Glutamatergic neuron (in vitro differentiated cells): ENCODE measurements at regions not wholly inside any gene's neighbourhood (a gene's known extent, or its start where the extent isn't known, plus 50 kb on each side); places are given as distances from the start of the nearest gene placed in this dataset.

Experiments
- DNase-seq: peaks from one replicate; pipeline ENCODE4 v3.0.0; 2022
- H3K27ac Mint-ChIP-seq: one replicate; pipeline ENCODE4 v1.8.0; 2020; ENCODE audit warnings: mild to moderate bottlenecking, mixed read lengths, inconsistent platforms; ENCODE audit not compliant: unreplicated experiment
- H3K27me3 Mint-ChIP-seq: one replicate; pipeline ENCODE4 v1.8.0; 2020; ENCODE audit warnings: mild to moderate bottlenecking, moderate library complexity, mixed read lengths, inconsistent platforms; ENCODE audit not compliant: unreplicated experiment
- H3K36me3 Mint-ChIP-seq: one replicate; pipeline ENCODE4 v1.8.0; 2020; ENCODE audit warnings: mild to moderate bottlenecking, mixed read lengths, inconsistent platforms; ENCODE audit not compliant: unreplicated experiment
- H3K4me1 Mint-ChIP-seq: one replicate; pipeline ENCODE4 v1.8.0; 2020; ENCODE audit warnings: mild to moderate bottlenecking, low read depth, mixed read lengths, inconsistent platforms; ENCODE audit not compliant: unreplicated experiment
- H3K4me3 Mint-ChIP-seq: one replicate; pipeline ENCODE4 v1.8.0; 2020; ENCODE audit warnings: mild to moderate bottlenecking, mixed read lengths, inconsistent platforms; ENCODE audit not compliant: unreplicated experiment
- H3K9me3 Mint-ChIP-seq: one replicate; pipeline ENCODE4 v1.8.0; 2020; ENCODE audit warnings: mild to moderate bottlenecking, moderate library complexity, mixed read lengths, inconsistent platforms; ENCODE audit not compliant: unreplicated experiment
- TF ChIP-seq, protein P1 (sequence below): fragments of 200-600 bp; sonication (generic); IDR thresholded peaks from one replicate; pipeline ENCODE4 v1.5.0; 2021; ENCODE audit not compliant: partially characterized antibody, unreplicated experiment

DNA sequence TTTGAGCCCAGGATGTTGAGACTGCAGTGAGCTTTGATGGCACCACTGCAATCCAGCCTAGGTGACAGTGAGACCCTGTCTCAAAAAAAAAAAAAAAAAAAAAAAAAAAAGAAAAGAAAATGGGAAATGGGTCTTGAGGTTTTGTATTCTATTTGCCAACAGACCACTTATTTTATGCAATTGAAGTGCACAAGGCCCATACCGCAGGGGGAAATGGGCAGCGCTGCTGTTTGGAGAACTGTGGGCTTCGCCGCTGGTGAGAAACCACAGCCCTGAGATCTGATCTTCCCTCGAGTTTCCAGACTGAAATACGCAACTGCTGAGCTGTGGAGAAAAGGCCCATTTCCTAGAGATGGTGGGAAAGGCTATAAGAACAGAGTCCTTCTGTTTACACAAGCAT, 512.0 kb downstream of the TCERG1L start:
- H3K9me3 Mint-ChIP-seq = peaks cover 7% of the 10 kb centered on the region
- no peak overlapping the region for H3K4me3 Mint-ChIP-seq
- DNase-seq = no peak
- H3K27ac Mint-ChIP-seq = no peak overlapping the region
- peaks cover 4% of the 10 kb centered on the region for H3K36me3 Mint-ChIP-seq
- TF ChIP-seq, protein P1, sequence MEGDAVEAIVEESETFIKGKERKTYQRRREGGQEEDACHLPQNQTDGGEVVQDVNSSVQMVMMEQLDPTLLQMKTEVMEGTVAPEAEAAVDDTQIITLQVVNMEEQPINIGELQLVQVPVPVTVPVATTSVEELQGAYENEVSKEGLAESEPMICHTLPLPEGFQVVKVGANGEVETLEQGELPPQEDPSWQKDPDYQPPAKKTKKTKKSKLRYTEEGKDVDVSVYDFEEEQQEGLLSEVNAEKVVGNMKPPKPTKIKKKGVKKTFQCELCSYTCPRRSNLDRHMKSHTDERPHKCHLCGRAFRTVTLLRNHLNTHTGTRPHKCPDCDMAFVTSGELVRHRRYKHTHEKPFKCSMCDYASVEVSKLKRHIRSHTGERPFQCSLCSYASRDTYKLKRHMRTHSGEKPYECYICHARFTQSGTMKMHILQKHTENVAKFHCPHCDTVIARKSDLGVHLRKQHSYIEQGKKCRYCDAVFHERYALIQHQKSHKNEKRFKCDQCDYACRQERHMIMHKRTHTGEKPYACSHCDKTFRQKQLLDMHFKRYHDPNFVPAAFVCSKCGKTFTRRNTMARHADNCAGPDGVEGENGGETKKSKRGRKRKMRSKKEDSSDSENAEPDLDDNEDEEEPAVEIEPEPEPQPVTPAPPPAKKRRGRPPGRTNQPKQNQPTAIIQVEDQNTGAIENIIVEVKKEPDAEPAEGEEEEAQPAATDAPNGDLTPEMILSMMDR = no peak
- H3K27me3 Mint-ChIP-seq = peaks cover 6% of the 10 kb centered on the region
- no peaks in the 10 kb centered on the region for H3K4me1 Mint-ChIP-seq

DNA sequence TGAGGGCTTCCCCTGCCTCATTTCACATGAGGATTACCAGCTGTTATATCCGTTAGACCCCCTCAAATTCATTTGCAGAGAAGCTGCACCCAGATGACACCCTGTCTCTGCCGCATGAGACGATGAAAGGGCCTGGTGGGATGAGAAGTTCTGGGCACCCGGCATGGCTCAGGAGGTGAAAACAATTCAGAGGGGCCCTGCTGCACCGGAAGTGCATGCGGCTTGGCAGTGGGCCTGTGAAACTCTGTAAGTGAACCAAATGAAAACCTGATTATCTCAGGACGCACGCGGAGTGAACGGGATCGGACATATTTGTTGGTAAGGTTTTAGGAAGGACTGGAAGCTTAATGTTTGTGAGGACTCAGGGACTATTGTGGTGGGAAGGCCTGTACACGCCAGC, 511.2 kb downstream of the TCERG1L start:
- DNase-seq = no peak
- Mint-ChIP-seq H3K9me3 (peaks cover 7% of the 10 kb centered on the region), H3K4me1 (no peaks in the 10 kb centered on the region), H3K27me3 (peaks cover 5% of the 10 kb centered on the region), H3K4me3 (no peak overlapping the region), H3K27ac (no peak overlapping the region), H3K36me3 (peaks cover 4% of the 10 kb centered on the region)
- TF ChIP-seq, protein P1 = no peak

DNA sequence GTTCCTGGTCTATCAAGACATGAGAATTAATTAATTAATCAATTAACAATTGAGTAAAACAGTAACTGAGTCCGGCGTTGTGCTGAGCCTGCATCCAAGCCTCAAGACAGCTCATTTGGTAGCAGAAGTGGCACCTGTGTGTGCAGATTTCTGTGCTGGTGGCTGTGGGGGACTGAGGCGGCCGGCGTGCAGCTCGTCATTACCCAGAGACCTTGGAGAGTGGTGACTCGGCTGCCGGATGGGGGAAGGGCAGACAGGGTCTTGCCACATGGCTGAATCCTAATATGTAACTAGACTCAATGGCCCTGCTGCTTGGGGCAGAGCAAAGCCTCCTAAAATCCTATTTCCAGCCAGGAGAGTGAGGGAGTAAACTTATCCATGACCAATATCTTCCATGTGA, 510.2 kb downstream of the TCERG1L start:
- Mint-ChIP-seq H3K4me3 (no peak overlapping the region), H3K9me3 (peaks cover 7% of the 10 kb centered on the region)
- TF ChIP-seq, protein P1 = no peak

DNA sequence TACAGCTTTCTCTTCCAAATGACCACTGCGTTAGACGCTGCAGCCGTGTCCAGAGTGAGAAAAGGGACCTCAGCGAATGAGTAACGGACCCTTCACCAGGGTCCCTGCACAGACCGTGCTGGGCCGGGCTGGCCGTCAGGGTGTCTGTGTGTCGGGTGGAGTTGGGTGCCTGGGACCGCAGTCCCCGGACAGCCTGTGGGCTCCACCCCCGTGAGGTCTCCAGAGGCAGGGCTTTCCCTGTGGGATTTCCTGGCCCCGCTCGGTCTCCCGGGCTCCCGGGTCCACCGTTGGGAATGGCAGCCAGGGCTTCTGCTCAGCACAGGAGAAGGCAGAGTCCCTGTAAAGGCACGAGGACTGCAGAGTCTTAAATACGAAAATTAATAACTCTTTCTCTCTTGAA, 509.7 kb downstream of the TCERG1L start:
- TF ChIP-seq, protein P1 = no peak
- Mint-ChIP-seq H3K36me3 (peaks cover 4% of the 10 kb centered on the region), H3K4me1 (no peaks in the 10 kb centered on the region), H3K9me3 (peaks cover 7% of the 10 kb centered on the region), H3K4me3 (no peak overlapping the region), H3K27ac (no peak overlapping the region), H3K27me3 (no peaks in the 10 kb centered on the region)
- no peak for DNase-seq

More for the DNA sequence above, 510.2 kb downstream of the TCERG1L start:
- H3K36me3 Mint-ChIP-seq = peaks cover 4% of the 10 kb centered on the region
- H3K4me1 Mint-ChIP-seq = no peaks in the 10 kb centered on the region
- no peak for DNase-seq
- H3K27ac Mint-ChIP-seq = no peak overlapping the region
- H3K27me3 Mint-ChIP-seq = no peaks in the 10 kb centered on the region

DNA sequence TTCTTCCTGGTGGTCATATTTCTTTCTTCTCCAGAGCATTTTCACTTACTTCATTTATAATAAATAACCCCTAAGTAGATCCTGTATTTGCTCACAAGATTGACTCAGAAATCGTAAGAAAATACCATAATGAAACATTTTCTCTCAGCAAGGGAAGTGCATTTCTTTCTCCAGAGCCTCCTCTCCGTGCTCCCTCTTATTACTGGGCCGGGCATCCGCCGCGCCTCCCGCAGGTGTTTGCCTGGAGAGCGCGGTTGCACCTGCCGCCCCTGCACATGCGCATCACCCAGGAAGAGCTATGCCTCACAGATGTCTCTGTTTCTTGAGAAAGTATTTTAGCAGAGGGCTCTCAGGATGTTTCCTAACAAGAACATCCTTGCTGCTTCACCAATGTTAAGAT, 509.2 kb downstream of the TCERG1L start:
- peaks cover 4% of the 10 kb centered on the region for H3K36me3 Mint-ChIP-seq

More for the DNA sequence above, 509.2 kb downstream of the TCERG1L start:
- Mint-ChIP-seq H3K4me1 (peaks cover 2% of the 10 kb centered on the region), H3K9me3 (peaks cover 7% of the 10 kb centered on the region), H3K4me3 (no peak overlapping the region), H3K27me3 (peaks cover 2% of the 10 kb centered on the region), H3K27ac (no peak overlapping the region)
- TF ChIP-seq, protein P1 = no peak
- DNase-seq = no peak
